ENCODE measurements at regions not wholly inside any gene's neighbourhood (a gene's known extent, or its start where the extent isn't known, plus 50 kb on each side); places are given as distances from the start of the nearest gene placed in this dataset.
"Not testable (repeated sequence)": the region's sequence is repeated elsewhere in the genome, so short reads cannot be mapped to it uniquely, and the experiment has no call there.

DNA sequence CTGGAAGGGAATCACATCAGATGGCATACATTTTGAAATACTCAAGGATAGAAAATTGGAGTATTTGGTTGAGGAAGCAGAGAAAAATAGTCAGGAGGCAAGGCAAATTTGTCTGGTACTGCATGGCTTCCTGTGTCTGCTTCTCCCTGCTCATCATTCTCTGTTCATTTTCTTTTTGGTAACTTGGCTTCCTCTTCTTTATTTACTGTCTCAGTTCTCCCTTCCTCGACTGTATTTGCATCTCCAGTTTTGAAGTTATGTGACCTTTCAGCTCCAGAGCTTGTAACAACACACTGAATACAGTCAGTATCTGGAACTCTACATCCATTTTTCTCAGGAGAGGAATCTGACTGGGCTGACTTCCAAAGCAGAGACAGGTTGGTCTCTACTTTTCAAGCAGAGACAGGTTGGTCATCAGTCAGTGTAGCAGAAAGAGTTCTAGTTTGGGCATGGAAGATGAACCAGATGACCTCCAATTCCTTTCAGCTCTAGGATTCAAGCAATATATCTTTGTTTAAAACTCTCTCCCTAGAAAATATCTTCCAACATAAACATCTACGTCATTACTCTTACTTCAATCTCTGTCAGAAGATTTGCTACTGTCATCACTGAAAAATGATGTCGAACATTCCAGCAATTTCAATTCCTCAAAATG, 571.2 kb downstream of the ADGRL2 start:
- Histone ChIP-seq H3K27ac (replicated peaks) (no peak overlapping the region), H3K9me3 (replicated peaks) (peaks cover 18% of the 10 kb centered on the region), H3K4me1 (no peaks in the 10 kb centered on the region), H3K27me3 (ENCODE audit: low read depth) (no peaks in the 10 kb centered on the region), H3K4me3 (no peak overlapping the region), H3K36me3 (no peaks in the 10 kb centered on the region)
- TF ChIP-seq, protein P1, sequence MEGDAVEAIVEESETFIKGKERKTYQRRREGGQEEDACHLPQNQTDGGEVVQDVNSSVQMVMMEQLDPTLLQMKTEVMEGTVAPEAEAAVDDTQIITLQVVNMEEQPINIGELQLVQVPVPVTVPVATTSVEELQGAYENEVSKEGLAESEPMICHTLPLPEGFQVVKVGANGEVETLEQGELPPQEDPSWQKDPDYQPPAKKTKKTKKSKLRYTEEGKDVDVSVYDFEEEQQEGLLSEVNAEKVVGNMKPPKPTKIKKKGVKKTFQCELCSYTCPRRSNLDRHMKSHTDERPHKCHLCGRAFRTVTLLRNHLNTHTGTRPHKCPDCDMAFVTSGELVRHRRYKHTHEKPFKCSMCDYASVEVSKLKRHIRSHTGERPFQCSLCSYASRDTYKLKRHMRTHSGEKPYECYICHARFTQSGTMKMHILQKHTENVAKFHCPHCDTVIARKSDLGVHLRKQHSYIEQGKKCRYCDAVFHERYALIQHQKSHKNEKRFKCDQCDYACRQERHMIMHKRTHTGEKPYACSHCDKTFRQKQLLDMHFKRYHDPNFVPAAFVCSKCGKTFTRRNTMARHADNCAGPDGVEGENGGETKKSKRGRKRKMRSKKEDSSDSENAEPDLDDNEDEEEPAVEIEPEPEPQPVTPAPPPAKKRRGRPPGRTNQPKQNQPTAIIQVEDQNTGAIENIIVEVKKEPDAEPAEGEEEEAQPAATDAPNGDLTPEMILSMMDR (IDR thresholded peaks at IDR 0.05; ENCODE audit: borderline replicate concordance): no peak
- DNase-seq: no peak
- intact Hi-C loops (cut with micrococcal nuclease): no loop called here

DNA sequence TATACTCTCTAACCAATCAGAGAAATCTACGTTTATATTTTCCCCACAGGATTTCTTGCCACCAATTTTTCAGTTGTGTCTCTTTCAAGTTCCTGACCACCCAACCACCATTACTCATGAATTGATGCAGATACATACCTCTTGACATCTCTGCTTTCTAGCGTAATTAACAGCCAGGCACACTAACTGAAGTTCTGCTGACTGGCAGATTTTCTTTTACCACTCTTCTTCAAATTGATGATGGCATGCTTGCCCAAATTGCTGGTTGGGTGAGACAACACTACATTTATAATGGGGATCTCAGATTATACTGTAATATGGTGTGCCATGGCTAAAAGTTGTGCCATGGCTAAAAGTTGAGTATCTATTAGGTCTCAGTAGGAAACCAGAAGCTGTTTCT, 566.7 kb downstream of the ADGRL2 start:
- TF ChIP-seq, protein P1 (IDR thresholded peaks at IDR 0.05; ENCODE audit: borderline replicate concordance): no peak
- H3K36me3 ChIP-seq: no peaks in the 10 kb centered on the region
- no peaks in the 10 kb centered on the region for H3K9me3 ChIP-seq (replicated peaks)
- no peak for DNase-seq
- no peaks in the 10 kb centered on the region for H3K27me3 ChIP-seq (ENCODE audit: low read depth)
- intact Hi-C loops (cut with micrococcal nuclease): no loop called here
- no peaks in the 10 kb centered on the region for H3K4me1 ChIP-seq
- H3K4me3 ChIP-seq: no peak overlapping the region
- no peak overlapping the region for H3K27ac ChIP-seq (replicated peaks)

DNA sequence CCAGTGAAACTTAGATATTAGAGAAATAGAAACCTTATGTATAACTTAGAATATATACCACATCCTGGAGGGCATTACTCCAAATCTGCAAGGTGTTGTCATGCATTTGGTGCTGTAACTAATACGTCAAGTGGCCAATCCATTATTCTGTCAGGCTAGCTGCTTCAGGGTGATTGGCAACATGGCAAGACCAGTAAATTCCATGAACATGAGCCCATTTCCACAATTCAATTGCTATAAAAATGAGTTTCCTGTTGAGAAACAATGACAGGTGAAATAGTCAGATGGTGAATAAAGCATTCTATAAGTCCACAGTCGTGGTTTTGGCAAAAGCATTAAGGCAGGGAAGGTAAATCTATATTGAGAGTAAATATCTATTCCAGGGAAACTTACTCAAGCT, 566.0 kb downstream of the ADGRL2 start:
- no peaks in the 10 kb centered on the region for H3K36me3 ChIP-seq
- DNase-seq: no peak
- H3K27me3 ChIP-seq (ENCODE audit: low read depth): no peaks in the 10 kb centered on the region
- H3K4me1 ChIP-seq: no peaks in the 10 kb centered on the region
- H3K9me3 ChIP-seq (replicated peaks): no peaks in the 10 kb centered on the region
- H3K27ac ChIP-seq (replicated peaks): no peak overlapping the region
- intact Hi-C loops (cut with micrococcal nuclease): no loop called here
- H3K4me3 ChIP-seq: no peak overlapping the region
- TF ChIP-seq, protein P1 (IDR thresholded peaks at IDR 0.05; ENCODE audit: borderline replicate concordance): no peak

DNA sequence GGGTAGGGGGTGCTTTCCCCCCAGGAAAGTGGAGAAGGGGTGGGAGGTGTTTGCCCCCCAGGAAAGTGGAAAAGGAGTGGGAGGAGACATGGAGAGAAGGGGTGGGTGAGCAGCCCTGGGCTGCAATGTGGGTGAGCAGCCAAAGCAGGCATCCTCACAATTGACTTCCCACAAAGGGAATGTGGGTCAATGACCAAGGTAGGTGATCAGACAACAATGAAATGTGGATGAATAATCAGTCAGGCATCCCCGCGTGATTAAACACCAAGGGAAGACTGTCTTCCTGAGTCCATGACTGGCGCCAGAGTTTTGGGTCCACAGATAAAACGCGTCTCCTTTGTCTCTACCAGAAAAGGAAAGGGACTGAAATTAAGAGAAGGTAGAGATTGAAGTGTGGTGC, 558.8 kb downstream of the ADGRL2 start:
- H3K4me3 ChIP-seq; H3K9me3 ChIP-seq (replicated peaks); H3K27ac ChIP-seq (replicated peaks); H3K27me3 ChIP-seq (ENCODE audit: low read depth); intact Hi-C loops (cut with micrococcal nuclease); H3K36me3 ChIP-seq; H3K4me1 ChIP-seq; DNase-seq: not testable (repeated sequence)

DNA sequence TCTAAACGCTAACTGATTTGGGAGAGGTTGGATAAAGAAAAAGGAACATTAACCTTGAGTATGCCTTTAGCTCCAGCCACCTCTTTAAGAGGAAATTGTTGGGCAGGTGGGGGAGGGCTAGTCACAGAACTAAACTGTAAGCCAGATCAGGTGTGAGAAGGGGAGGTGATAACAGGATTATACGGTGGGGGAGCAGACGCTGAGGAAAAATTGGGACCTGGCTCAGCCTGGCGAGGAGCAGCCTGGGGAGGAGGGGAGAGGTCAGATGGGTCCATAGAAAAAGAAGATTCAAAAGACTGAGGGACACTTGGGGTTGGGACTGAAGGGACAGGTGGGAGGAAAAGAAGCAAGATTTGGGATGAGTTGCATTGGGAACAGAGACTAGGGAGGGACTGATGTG, 558.0 kb downstream of the ADGRL2 start:
- H3K27me3 ChIP-seq (ENCODE audit: low read depth); intact Hi-C loops (cut with micrococcal nuclease); H3K4me1 ChIP-seq; H3K27ac ChIP-seq (replicated peaks); H3K4me3 ChIP-seq; DNase-seq; H3K9me3 ChIP-seq (replicated peaks); H3K36me3 ChIP-seq: not testable (repeated sequence)

DNA sequence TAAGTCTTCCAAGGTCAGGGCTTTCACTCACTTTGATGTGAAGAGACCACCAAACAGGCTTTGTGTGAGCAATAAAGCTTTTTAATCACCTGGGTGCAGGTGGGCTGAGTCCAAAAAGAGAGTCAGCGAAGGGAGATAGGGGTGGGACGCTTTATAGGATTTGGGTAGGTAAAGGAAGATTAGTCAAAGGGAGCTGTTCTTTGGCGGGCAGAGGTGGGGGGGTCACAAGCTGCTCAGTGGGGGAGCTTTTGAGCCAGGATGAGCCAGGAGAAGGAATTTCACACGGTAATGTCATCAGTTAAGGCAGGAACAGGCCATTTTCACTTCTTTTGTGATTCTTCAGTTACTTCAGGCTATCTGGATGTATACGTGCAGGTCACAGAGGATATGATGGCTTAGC, 553.8 kb downstream of the ADGRL2 start:
- H3K4me1 ChIP-seq; intact Hi-C loops (cut with micrococcal nuclease); H3K27me3 ChIP-seq (ENCODE audit: low read depth); H3K27ac ChIP-seq (replicated peaks); H3K9me3 ChIP-seq (replicated peaks); H3K36me3 ChIP-seq; H3K4me3 ChIP-seq; DNase-seq: not testable (repeated sequence)

DNA sequence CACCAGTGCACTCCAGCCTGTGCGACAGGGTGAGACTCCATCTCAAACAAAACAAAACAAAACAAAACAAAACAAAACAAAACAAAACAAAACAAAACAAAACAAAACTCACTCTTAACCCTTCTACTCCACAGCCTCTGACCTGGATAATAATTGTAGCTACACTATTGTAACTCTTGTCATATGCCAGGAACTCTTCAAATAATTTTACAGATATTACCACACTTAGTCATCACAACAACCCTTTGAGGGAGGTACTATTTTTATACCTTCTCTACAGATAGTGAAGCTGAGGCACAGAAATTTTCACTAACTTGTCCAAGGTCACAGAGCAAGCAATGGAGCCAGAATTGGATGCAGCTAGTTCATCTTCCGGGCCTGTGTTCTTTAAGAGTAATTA, 547.8 kb downstream of the ADGRL2 start:
- H3K27ac ChIP-seq (replicated peaks): no peak overlapping the region
- intact Hi-C loops (cut with micrococcal nuclease): no loop called here

More for the DNA sequence above, 547.8 kb downstream of the ADGRL2 start:
- no peak overlapping the region for H3K4me3 ChIP-seq
- H3K27me3 ChIP-seq (ENCODE audit: low read depth): no peaks in the 10 kb centered on the region
- TF ChIP-seq, protein P1 (IDR thresholded peaks at IDR 0.05; ENCODE audit: borderline replicate concordance): no peak
- no peaks in the 10 kb centered on the region for H3K4me1 ChIP-seq
- no peaks in the 10 kb centered on the region for H3K9me3 ChIP-seq (replicated peaks)
- no peak for DNase-seq
- no peaks in the 10 kb centered on the region for H3K36me3 ChIP-seq

Measured in left ventricle myocardium inferior (tissue), 1 donor.